ENCODE measurements at regions not wholly inside any gene's neighbourhood (a gene's known extent, or its start where the extent isn't known, plus 50 kb on each side); places are given as distances from the start of the nearest gene placed in this dataset.
"Not testable (repeated sequence)": the region's sequence is repeated elsewhere in the genome, so short reads cannot be mapped to it uniquely, and the experiment has no call there.

DNA sequence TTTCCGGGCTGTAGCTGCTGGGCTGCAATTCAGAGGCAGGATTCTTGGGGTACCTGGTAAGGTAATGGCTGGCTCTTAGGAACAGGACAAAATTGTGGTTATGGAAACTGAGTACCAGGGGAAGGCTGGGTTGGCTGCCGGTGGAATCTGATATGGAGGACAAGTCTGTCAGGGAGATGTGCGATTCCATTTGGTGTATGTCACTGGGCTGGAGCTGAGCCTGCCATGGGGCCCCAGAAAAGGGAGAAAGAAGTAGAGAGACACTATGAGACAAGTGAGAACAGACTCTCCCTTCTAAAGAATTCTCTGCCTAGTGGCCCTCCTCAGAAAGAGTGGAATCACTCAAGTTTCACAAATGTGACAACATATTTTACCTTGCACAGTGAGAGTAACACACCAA, 368.2 kb upstream of the ROPN1 start:
- H3K27ac ChIP-seq (ENCODE audit: low read depth, low read length), result no peak overlapping the region
- H3K36me3 ChIP-seq (ENCODE audit: control insufficient read depth in 5 of 5, insufficient read depth in 5 of 5, low read length in 5 of 5), result no peaks in the 10 kb centered on the region
- peaks cover 0 to 14% (median 12%) of the 10 kb centered on the region in 5 donors for H3K4me1 ChIP-seq (ENCODE audit: control insufficient read depth in 5 of 5, insufficient read depth in 5 of 5, low read length in 5 of 5)
- H3K27me3 ChIP-seq (ENCODE audit: control insufficient read depth in 5 of 5, insufficient read depth in 4 of 5, low read length in 5 of 5), result no peaks in the 10 kb centered on the region
- H3K9ac ChIP-seq (ENCODE audit: low read length in 5 of 5), result no peak overlapping the region
- no peaks in the 10 kb centered on the region for H3K9me3 ChIP-seq (ENCODE audit: control insufficient read depth in 5 of 5, low read length in 5 of 5)
- H3K4me3 ChIP-seq (ENCODE audit: low read depth in 1 of 5, low read length in 5 of 5), result no peak overlapping the region

DNA sequence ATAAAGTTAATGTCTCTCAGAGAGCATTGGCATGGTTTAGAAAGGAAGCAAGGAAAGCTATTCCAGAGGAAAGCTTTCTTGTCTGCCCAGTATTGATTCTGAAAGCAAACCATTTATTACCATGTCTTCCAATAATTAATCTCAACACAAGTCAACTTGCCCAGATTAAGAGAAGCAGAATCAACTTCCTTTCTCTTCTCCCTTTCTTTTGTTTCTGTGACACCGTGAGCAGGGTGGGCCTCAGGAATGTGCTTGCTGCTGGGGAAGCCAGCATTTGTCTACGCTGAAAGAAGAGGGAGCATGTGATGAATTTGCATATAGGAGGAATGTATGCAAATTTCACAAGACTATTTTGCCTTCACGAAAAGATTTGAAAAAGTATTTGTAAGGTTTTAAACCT, 368.6 kb upstream of the ROPN1 start:
- no peaks in the 10 kb centered on the region for H3K36me3 ChIP-seq (ENCODE audit: control insufficient read depth in 5 of 5, insufficient read depth in 5 of 5, low read length in 5 of 5)
- no peaks in the 10 kb centered on the region for H3K9me3 ChIP-seq (ENCODE audit: control insufficient read depth in 5 of 5, low read length in 5 of 5)
- H3K4me1 ChIP-seq (ENCODE audit: control insufficient read depth in 5 of 5, insufficient read depth in 5 of 5, low read length in 5 of 5), result peaks cover 0 to 14% (median 12%) of the 10 kb centered on the region in 5 donors
- H3K27ac ChIP-seq (ENCODE audit: low read depth, low read length), result no peak overlapping the region
- no peak overlapping the region for H3K9ac ChIP-seq (ENCODE audit: low read length in 5 of 5)
- no peak overlapping the region for H3K4me3 ChIP-seq (ENCODE audit: low read depth in 1 of 5, low read length in 5 of 5)
- no peaks in the 10 kb centered on the region for H3K27me3 ChIP-seq (ENCODE audit: control insufficient read depth in 5 of 5, insufficient read depth in 4 of 5, low read length in 5 of 5)

DNA sequence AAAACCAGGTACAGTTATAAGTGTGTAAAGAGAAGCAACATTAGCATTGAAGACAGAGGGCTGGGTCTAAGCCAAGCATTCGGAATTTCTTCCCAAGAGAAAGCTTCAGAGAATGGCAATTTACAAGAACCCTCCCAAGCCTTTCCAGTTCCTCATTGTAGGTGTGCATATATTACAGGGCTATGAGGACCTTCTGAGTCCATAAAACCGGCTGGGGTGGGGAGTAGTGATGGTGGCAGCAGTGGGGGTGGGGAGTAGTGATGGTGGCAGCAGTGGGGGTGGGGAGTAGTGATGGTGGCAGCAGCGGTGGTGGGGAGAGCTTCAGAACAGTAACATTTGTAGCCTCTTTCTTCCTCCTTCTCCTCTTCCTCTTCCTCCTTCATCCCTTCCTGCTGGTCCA, 368.7 kb upstream of the UMPS start:
- Histone ChIP-seq H3K9ac (ENCODE audit: low read length in 5 of 5) (no peak overlapping the region), H3K4me1 (ENCODE audit: control insufficient read depth in 5 of 5, insufficient read depth in 5 of 5, low read length in 5 of 5) (peaks cover 0 to 14% (median 12%) of the 10 kb centered on the region in 5 donors), H3K27me3 (ENCODE audit: control insufficient read depth in 5 of 5, insufficient read depth in 4 of 5, low read length in 5 of 5) (no peaks in the 10 kb centered on the region), H3K9me3 (ENCODE audit: control insufficient read depth in 5 of 5, low read length in 5 of 5) (no peaks in the 10 kb centered on the region), H3K36me3 (ENCODE audit: control insufficient read depth in 5 of 5, insufficient read depth in 5 of 5, low read length in 5 of 5) (no peaks in the 10 kb centered on the region), H3K27ac (ENCODE audit: low read depth, low read length) (no peak overlapping the region), H3K4me3 (ENCODE audit: low read depth in 1 of 5, low read length in 5 of 5) (no peak overlapping the region)

DNA sequence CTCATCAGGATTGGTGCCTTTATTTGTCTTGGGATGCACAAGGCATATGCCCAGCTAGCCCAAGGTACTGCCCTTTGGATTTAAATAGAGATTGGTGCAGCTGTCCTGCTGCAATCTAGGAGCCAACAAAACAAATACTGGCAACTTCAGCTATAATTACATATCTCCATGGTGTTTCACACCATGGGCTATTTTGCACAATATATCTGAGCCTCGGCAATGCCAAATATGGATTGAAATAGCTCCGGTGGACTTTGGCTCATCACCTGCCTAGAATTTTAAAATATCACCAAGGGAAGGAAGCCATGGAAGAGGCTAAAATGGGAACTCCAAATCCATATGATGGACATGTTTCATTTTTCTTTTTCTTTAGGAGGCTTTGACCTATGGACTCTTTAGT, 367.8 kb upstream of the UMPS start:
- H3K9ac ChIP-seq (ENCODE audit: low read length in 5 of 5), result no peak overlapping the region
- no peaks in the 10 kb centered on the region for H3K27me3 ChIP-seq (ENCODE audit: control insufficient read depth in 5 of 5, insufficient read depth in 4 of 5, low read length in 5 of 5)
- H3K27ac ChIP-seq (ENCODE audit: low read depth, low read length), result no peak overlapping the region
- peaks cover 0 to 14% (median 12%) of the 10 kb centered on the region in 5 donors for H3K4me1 ChIP-seq (ENCODE audit: control insufficient read depth in 5 of 5, insufficient read depth in 5 of 5, low read length in 5 of 5)
- no peak overlapping the region for H3K4me3 ChIP-seq (ENCODE audit: low read depth in 1 of 5, low read length in 5 of 5)
- no peaks in the 10 kb centered on the region for H3K9me3 ChIP-seq (ENCODE audit: control insufficient read depth in 5 of 5, low read length in 5 of 5)
- H3K36me3 ChIP-seq (ENCODE audit: control insufficient read depth in 5 of 5, insufficient read depth in 5 of 5, low read length in 5 of 5), result no peaks in the 10 kb centered on the region

DNA sequence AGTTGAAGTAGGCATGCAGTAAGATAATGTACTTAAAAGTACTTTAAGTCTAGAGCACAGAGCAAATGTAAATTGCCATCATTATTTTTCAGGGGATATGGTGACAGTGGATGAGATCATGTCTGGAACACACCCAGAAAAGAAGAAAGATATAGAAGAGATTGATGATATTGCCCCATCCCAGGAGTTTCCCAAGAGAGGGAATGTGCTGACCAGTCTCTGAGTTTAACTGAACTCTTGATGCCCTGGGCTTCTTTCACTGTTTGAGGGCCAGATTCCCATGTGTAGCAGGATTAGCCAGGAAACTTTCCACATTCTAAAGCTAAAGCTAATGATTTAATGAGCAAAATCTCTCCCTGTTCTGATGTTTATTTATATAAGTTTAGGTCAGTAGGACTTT, 366.8 kb upstream of the UMPS start:
- H3K4me1 ChIP-seq (ENCODE audit: control insufficient read depth in 5 of 5, insufficient read depth in 5 of 5, low read length in 5 of 5), result peaks cover 0 to 14% (median 12%) of the 10 kb centered on the region in 5 donors
- H3K27ac ChIP-seq (ENCODE audit: low read depth, low read length), result no peak overlapping the region
- no peaks in the 10 kb centered on the region for H3K9me3 ChIP-seq (ENCODE audit: control insufficient read depth in 5 of 5, low read length in 5 of 5)
- no peak overlapping the region for H3K9ac ChIP-seq (ENCODE audit: low read length in 5 of 5)
- H3K36me3 ChIP-seq (ENCODE audit: control insufficient read depth in 5 of 5, insufficient read depth in 5 of 5, low read length in 5 of 5), result no peaks in the 10 kb centered on the region
- no peaks in the 10 kb centered on the region for H3K27me3 ChIP-seq (ENCODE audit: control insufficient read depth in 5 of 5, insufficient read depth in 4 of 5, low read length in 5 of 5)
- H3K4me3 ChIP-seq (ENCODE audit: low read depth in 1 of 5, low read length in 5 of 5), result no peak overlapping the region

DNA sequence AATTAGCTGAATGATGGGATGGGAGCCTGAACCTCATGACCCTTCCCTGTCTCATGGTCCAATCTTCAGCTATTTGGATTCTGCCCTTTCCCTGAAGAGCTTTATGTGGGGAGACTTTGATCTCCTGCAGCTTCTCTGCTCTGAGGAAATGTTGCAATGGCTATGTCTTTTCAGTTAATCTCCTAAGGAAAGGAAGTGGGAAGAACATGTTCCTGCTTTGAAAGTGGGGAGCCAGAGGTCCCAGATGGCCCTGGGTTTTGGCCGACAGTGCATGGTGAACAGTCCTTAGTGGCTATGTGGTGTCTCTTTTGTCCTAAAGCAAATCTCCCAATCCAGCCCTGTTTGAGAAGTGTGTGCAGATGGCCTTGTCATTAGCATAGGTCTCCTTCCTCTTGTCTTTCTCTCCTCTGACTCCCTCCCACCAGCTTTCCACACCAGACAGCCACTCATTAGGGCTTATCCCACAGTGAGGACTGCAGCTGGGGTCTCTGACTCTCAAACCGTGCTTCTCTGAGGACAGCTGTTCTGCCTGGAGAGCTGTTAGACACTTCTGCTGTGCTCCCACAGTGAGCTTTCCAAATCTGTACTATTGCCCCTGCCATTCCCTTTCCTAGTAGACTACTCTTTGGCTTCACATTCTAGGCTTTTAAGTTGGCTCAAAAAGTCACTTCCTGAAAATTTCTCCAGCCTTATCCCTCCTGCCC, 365.8 kb upstream of the UMPS start:
- no peaks in the 10 kb centered on the region for H3K27me3 ChIP-seq (ENCODE audit: control insufficient read depth in 5 of 5, insufficient read depth in 4 of 5, low read length in 5 of 5)
- no peaks in the 10 kb centered on the region for H3K9me3 ChIP-seq (ENCODE audit: control insufficient read depth in 5 of 5, low read length in 5 of 5)
- peaks cover 0 to 14% (median 12%) of the 10 kb centered on the region in 5 donors for H3K4me1 ChIP-seq (ENCODE audit: control insufficient read depth in 5 of 5, insufficient read depth in 5 of 5, low read length in 5 of 5)
- H3K4me3 ChIP-seq (ENCODE audit: low read depth in 1 of 5, low read length in 5 of 5), result no peak overlapping the region
- no peaks in the 10 kb centered on the region for H3K36me3 ChIP-seq (ENCODE audit: control insufficient read depth in 5 of 5, insufficient read depth in 5 of 5, low read length in 5 of 5)
- H3K27ac ChIP-seq (ENCODE audit: low read depth, low read length), result no peak overlapping the region
- H3K9ac ChIP-seq (ENCODE audit: low read length in 5 of 5), result no peak overlapping the region

DNA sequence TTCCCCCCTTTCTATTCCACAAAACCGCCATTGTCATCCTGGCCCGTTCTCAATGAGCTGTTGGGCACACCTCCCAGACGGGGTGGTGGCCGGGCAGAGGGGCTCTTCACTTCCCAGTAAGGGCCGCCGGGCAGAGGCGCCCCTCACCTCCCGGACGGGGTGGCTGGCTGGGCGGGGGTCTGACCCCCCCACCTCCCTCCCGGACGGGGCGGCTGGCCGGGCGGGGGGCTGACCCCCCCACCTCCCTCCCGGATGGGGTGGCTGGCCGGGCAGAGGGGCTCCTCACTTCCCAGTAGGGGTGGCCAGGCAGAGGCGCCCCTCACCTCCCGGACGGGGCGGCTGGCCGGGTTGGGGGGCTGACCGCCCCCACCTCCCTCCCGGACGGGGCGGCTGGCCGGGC, 363.6 kb upstream of the UMPS start:
- not testable (repeated sequence) for H3K4me3 ChIP-seq (ENCODE audit: low read depth in 1 of 5, low read length in 5 of 5); H3K9me3 ChIP-seq (ENCODE audit: control insufficient read depth in 5 of 5, low read length in 5 of 5); H3K36me3 ChIP-seq (ENCODE audit: control insufficient read depth in 5 of 5, insufficient read depth in 5 of 5, low read length in 5 of 5); H3K9ac ChIP-seq (ENCODE audit: low read length in 5 of 5); H3K27me3 ChIP-seq (ENCODE audit: control insufficient read depth in 5 of 5, insufficient read depth in 4 of 5, low read length in 5 of 5); H3K27ac ChIP-seq (ENCODE audit: low read depth, low read length)
- H3K4me1 ChIP-seq (ENCODE audit: control insufficient read depth in 5 of 5, insufficient read depth in 5 of 5, low read length in 5 of 5), result peaks cover 0 to 14% (median 12%) of the 10 kb centered on the region in 5 donors

DNA sequence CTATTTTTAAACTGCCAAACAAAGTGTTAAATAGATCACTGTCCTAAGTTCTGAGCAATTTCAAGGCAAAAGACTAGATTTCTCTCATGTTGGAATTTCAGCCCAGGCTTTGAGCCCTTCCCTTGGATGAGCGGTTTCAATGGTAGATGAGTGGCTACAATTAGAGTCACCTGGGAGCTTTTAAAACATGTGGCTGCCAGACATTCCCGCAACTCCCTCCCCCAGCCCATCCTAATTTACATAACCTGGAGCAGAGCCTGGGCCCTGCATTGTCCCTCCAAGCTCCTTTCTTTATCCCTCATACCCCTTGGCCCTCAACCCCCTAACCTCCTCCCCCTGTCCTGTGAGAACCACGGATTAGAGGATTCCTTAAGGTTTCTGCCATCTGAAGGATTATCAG, 357.5 kb upstream of the UMPS start:
- H3K27me3 ChIP-seq (ENCODE audit: control insufficient read depth in 5 of 5, insufficient read depth in 4 of 5, low read length in 5 of 5), result no peaks in the 10 kb centered on the region
- H3K9ac ChIP-seq (ENCODE audit: low read length in 5 of 5), result no peak overlapping the region
- H3K27ac ChIP-seq (ENCODE audit: low read depth, low read length), result no peak overlapping the region
- no peaks in the 10 kb centered on the region for H3K9me3 ChIP-seq (ENCODE audit: control insufficient read depth in 5 of 5, low read length in 5 of 5)
- H3K36me3 ChIP-seq (ENCODE audit: control insufficient read depth in 5 of 5, insufficient read depth in 5 of 5, low read length in 5 of 5), result no peaks in the 10 kb centered on the region
- no peak overlapping the region for H3K4me3 ChIP-seq (ENCODE audit: low read depth in 1 of 5, low read length in 5 of 5)
- H3K4me1 ChIP-seq (ENCODE audit: control insufficient read depth in 5 of 5, insufficient read depth in 5 of 5, low read length in 5 of 5), result no peaks in the 10 kb centered on the region

DNA sequence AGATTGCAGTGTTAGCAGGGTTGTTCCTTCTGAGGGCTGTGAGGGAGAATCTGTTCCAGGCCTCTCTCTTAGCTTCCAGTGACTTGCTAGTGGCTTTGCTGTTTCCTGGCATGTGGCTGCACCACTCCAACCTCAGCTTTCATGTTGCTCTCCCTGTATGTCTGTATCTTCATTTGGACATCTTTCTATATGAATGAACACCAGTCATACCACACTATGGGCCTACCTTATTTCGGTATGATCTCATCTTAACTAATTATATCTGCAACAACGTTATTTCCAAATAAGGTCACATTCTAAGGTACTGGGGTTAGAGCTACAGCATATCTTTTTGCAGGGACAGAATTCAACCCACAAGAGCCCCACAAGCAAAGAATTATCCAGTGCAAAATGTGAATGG, 356.7 kb upstream of the UMPS start:
- H3K27me3 ChIP-seq (ENCODE audit: control insufficient read depth in 5 of 5, insufficient read depth in 4 of 5, low read length in 5 of 5), result no peaks in the 10 kb centered on the region
- no peaks in the 10 kb centered on the region for H3K36me3 ChIP-seq (ENCODE audit: control insufficient read depth in 5 of 5, insufficient read depth in 5 of 5, low read length in 5 of 5)
- H3K9ac ChIP-seq (ENCODE audit: low read length in 5 of 5), result no peak overlapping the region
- H3K4me3 ChIP-seq (ENCODE audit: low read depth in 1 of 5, low read length in 5 of 5), result no peak overlapping the region
- no peaks in the 10 kb centered on the region for H3K9me3 ChIP-seq (ENCODE audit: control insufficient read depth in 5 of 5, low read length in 5 of 5)
- H3K27ac ChIP-seq (ENCODE audit: low read depth, low read length), result no peak overlapping the region
- H3K4me1 ChIP-seq (ENCODE audit: control insufficient read depth in 5 of 5, insufficient read depth in 5 of 5, low read length in 5 of 5), result no peaks in the 10 kb centered on the region

DNA sequence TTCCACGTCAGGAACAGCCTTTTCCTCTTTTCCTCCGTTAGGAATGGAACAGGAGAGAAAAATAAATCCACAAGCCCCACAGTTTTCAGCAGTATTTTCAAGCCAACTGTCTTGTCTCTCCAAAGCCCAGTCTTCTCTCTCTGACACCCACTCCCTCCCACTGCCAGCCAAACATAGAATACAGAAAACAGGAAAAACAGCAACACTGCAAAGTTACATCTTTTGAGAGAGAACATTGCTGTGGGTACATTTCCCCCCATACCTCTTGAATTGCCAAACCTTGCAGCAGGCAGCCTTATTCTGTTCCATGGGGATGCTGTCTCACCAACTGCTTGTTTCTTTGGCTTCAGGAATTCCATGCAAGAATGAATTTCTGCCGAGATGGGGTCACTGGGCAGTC, 355.7 kb upstream of the UMPS start:
- Histone ChIP-seq H3K27me3 (ENCODE audit: control insufficient read depth in 5 of 5, insufficient read depth in 4 of 5, low read length in 5 of 5) (no peaks in the 10 kb centered on the region), H3K4me1 (ENCODE audit: control insufficient read depth in 5 of 5, insufficient read depth in 5 of 5, low read length in 5 of 5) (no peaks in the 10 kb centered on the region), H3K36me3 (ENCODE audit: control insufficient read depth in 5 of 5, insufficient read depth in 5 of 5, low read length in 5 of 5) (no peaks in the 10 kb centered on the region), H3K4me3 (ENCODE audit: low read depth in 1 of 5, low read length in 5 of 5) (no peak overlapping the region), H3K27ac (ENCODE audit: low read depth, low read length) (no peak overlapping the region), H3K9me3 (ENCODE audit: control insufficient read depth in 5 of 5, low read length in 5 of 5) (no peaks in the 10 kb centered on the region), H3K9ac (ENCODE audit: low read length in 5 of 5) (no peak overlapping the region)
